ENCODE measurements at regions not wholly inside any gene's neighbourhood (a gene's known extent, or its start where the extent isn't known, plus 50 kb on each side); places are given as distances from the start of the nearest gene placed in this dataset.

DNA sequence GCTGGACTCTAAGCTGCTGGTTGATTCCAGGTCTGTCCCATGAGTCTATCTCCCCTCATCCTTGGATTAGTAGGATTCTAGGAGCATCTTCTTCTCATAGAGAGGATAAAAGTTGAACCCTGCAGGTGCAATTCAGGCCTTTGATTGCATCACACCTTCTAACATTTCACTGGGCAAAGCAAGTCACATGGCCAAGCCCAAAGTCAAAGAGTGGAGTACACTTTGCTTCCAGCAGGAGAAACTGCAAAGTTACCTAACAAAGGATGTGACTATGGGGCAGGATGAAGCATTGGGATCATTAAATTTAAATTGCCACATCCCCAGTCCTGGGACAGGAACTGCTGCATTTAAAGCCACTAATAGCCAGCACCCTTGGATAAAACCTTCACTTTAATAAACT lies 51.0 kb upstream of the EGFLAM start:
- TF ChIP-seq CTCF (conservative IDR thresholded peaks at IDR 0.05; ENCODE audit: low read length) (no peak), EZH2phosphoT487 (IDR thresholded peaks at IDR 0.05; ENCODE audit: borderline replicate concordance, low read depth, low read length) (no peak)
- no peaks in the 10 kb centered on the region for H4K20me1 ChIP-seq (ENCODE audit: insufficient read depth, low read length)
- no peaks in the 10 kb centered on the region for H3K36me3 ChIP-seq (ENCODE audit: insufficient read depth, low read length)
- ChIA-PET POLR2A (no interaction called here), CTCF (ENCODE audit: unreplicated experiment) (no interaction called here)
- H3K9me3 ChIP-seq (ENCODE audit: low read length), result no peaks in the 10 kb centered on the region
- intact Hi-C loops (cut with micrococcal nuclease; ENCODE audit: unreplicated experiment), result no loop called here
- no peak for DNase-seq (ENCODE audit: low spot score)
- H2AFZ ChIP-seq (ENCODE audit: low read length), result no peak overlapping the region
- no peak overlapping the region for H3K4me2 ChIP-seq (ENCODE audit: low read length)
- H3K9me2 ChIP-seq (ENCODE audit: insufficient read depth, low read length), result no peaks in the 10 kb centered on the region
- H3K27ac ChIP-seq (ENCODE audit: low read depth, low read length, poor library complexity, severe bottlenecking), result no peak overlapping the region
- BruUV-seq (replicated peaks), result no TSS peak
- no peak overlapping the region for H3K4me3 ChIP-seq (ENCODE audit: low read depth, low read length, poor library complexity, severe bottlenecking)
- H3K79me2 ChIP-seq (ENCODE audit: insufficient read depth, low read depth, low read length), result no peaks in the 10 kb centered on the region
- no peaks in the 10 kb centered on the region for H3K4me1 ChIP-seq (ENCODE audit: insufficient read depth, low read length, poor library complexity, severe bottlenecking)

DNA sequence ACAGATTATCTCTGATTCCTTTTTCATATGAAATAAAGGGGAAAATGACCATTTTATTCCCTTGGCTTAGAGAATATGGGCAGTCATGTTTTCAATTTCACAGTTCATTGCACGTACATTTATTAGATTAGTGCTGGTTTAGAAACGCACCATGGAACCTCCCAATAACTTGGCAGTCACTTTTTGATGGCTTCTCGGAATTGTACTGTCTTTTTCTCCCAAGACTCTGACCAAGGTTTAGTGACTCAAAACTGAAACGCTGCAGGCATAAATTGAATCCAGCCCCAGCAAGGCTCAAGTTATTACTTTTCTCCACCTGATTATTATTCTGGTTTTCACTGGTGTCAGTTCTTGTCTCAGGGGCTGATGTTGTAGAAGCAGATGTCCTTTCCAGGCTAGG lies 55.6 kb upstream of the EGFLAM start:
- Histone ChIP-seq H3K36me3 (ENCODE audit: insufficient read depth, low read length) (no peaks in the 10 kb centered on the region), H3K27ac (ENCODE audit: low read depth, low read length, poor library complexity, severe bottlenecking) (no peak overlapping the region), H3K4me2 (ENCODE audit: low read length) (no peak overlapping the region), H3K9me3 (ENCODE audit: low read length) (no peaks in the 10 kb centered on the region), H4K20me1 (ENCODE audit: insufficient read depth, low read length) (no peaks in the 10 kb centered on the region), H3K4me3 (ENCODE audit: low read depth, low read length, poor library complexity, severe bottlenecking) (no peak overlapping the region), H3K4me1 (ENCODE audit: insufficient read depth, low read length, poor library complexity, severe bottlenecking) (no peaks in the 10 kb centered on the region), H3K9me2 (ENCODE audit: insufficient read depth, low read length) (no peaks in the 10 kb centered on the region), H2AFZ (ENCODE audit: low read length) (no peak overlapping the region), H3K79me2 (ENCODE audit: insufficient read depth, low read depth, low read length) (no peaks in the 10 kb centered on the region)
- intact Hi-C loops (cut with micrococcal nuclease; ENCODE audit: unreplicated experiment), result no loop called here
- ChIA-PET POLR2A (no interaction called here), CTCF (ENCODE audit: unreplicated experiment) (no interaction called here)
- BruUV-seq (replicated peaks), result no TSS peak
- no peak for DNase-seq (ENCODE audit: low spot score)
- TF ChIP-seq EZH2phosphoT487 (IDR thresholded peaks at IDR 0.05; ENCODE audit: borderline replicate concordance, low read depth, low read length), result no peak
- no peak for TF ChIP-seq CTCF (conservative IDR thresholded peaks at IDR 0.05; ENCODE audit: low read length)

DNA sequence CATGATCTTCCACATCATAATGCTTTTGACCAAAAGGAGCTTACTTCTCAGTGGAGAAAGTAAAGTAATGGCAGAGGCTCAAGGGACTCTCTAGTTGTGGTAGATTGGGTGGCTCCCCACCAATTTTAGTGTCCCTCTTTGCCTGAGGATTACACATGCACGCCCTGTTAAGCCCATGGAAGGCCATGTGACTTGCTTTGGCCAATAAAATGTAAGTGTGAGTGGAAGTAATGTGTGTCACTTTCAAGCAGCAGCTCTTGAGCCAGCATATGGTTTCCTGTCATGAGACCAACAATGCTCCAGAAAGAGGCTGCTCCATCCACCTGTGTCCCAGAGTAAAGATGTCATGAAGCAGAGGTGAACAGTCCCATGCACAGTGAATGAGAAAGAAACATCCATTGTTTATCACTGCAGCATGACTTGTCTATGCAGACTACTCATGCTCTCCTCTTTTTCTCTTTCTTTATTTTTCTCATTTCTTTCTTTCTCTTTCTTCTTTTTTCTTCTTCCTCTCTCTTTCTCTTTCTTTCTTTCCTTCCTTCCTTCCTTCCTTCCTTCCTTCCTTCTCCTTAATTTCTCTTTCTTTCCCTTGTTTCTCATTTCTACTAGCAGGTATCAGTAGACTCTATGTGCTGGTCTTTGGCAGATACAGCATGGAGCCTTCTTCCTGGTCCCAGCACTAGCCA lies 57.3 kb upstream of the EGFLAM start:
- H3K4me3 ChIP-seq (ENCODE audit: low read depth, low read length, poor library complexity, severe bottlenecking), result no peak overlapping the region
- no peak overlapping the region for H3K4me2 ChIP-seq (ENCODE audit: low read length)
- H3K27ac ChIP-seq (ENCODE audit: low read depth, low read length, poor library complexity, severe bottlenecking), result no peak overlapping the region
- no peaks in the 10 kb centered on the region for H3K79me2 ChIP-seq (ENCODE audit: insufficient read depth, low read depth, low read length)
- ChIA-PET POLR2A (no interaction called here), CTCF (ENCODE audit: unreplicated experiment) (no interaction called here)
- no peaks in the 10 kb centered on the region for H3K36me3 ChIP-seq (ENCODE audit: insufficient read depth, low read length)
- H2AFZ ChIP-seq (ENCODE audit: low read length), result no peak overlapping the region
- intact Hi-C loops (cut with micrococcal nuclease; ENCODE audit: unreplicated experiment), result no loop called here
- DNase-seq (ENCODE audit: low spot score), result no peak
- no peaks in the 10 kb centered on the region for H4K20me1 ChIP-seq (ENCODE audit: insufficient read depth, low read length)
- H3K9me2 ChIP-seq (ENCODE audit: insufficient read depth, low read length), result no peaks in the 10 kb centered on the region
- no peak for TF ChIP-seq EZH2phosphoT487 (IDR thresholded peaks at IDR 0.05; ENCODE audit: borderline replicate concordance, low read depth, low read length)
- TF ChIP-seq CTCF (conservative IDR thresholded peaks at IDR 0.05; ENCODE audit: low read length), result no peak
- H3K9me3 ChIP-seq (ENCODE audit: low read length), result no peaks in the 10 kb centered on the region
- BruUV-seq (replicated peaks), result no TSS peak
- H3K4me1 ChIP-seq (ENCODE audit: insufficient read depth, low read length, poor library complexity, severe bottlenecking), result no peaks in the 10 kb centered on the region

Measured in OCI-LY7 (cell line).